Gastroesophageal sphincter (tissue), 3 donors: ENCODE measurements at regions not wholly inside any gene's neighbourhood (a gene's known extent, or its start where the extent isn't known, plus 50 kb on each side); places are given as distances from the start of the nearest gene placed in this dataset.

ENCODE experiments used
- CTCF ChIP-seq, 4 experiments: fragments of 200-600 bp in 2 of 4; fragments of 450-650 bp in 2 of 4; sonication (generic) in 1 of 4; IDR thresholded peaks; one replicate each; pipeline ENCODE4 v1.5.1; 2017 to 2019; ENCODE audit warnings: antibody characterized with exemption in 4 of 4, mild to moderate bottlenecking in 2 of 4, moderate library complexity in 2 of 4
- POLR2A ChIP-seq, 2 donors: fragments of 450-650 bp; IDR thresholded peaks; one replicate each; pipeline ENCODE4 v1.6.1; 2017; ENCODE audit warnings: antibody characterized with exemption in 2 of 2, mild to moderate bottlenecking in 2 of 2, moderate library complexity in 1 of 2

GRCh38 chr19:34574704-34575103 lies 93.1 kb downstream of the WTIP start:
- TF ChIP-seq POLR2A (IDR thresholded peaks at IDR 0.05): no peak
- TF ChIP-seq CTCF (IDR thresholded peaks at IDR 0.05): no peak
